IMR-90 (cell line): ENCODE measurements at regions not wholly inside any gene's neighbourhood (a gene's known extent, or its start where the extent isn't known, plus 50 kb on each side); places are given as distances from the start of the nearest gene placed in this dataset.

Experiments used
- ATAC-seq: fragments of 200-7000 bp; cut with Tn5 transposase; 2 replicates; pipeline ENCODE4 v1.9.1; 2020; ENCODE audit warnings: low read depth, mild to moderate bottlenecking, moderate library complexity
- BruUV-seq: library from RNA; stranded (reverse); fragments of 400-500 nt; replicated peaks from 2 replicates; lab custom pipeline; 2021; lab: Mats Ljungman, UMichigan
- CTCF ChIA-PET: fragments of 300-600 bp; formaldehyde crosslinking; extraction: SDS; loops from one replicate; lab custom pipeline; 2021; ENCODE audit warnings: antibody characterized with exemption; lab: Yijun Ruan, JAX
- POLR2A ChIA-PET: fragments of 300-600 bp; sonication (Branson Sonifier 250); formaldehyde crosslinking; loops from one replicate; lab custom pipeline; 2022; ENCODE audit warnings: antibody characterized with exemption; ENCODE audit not compliant: unreplicated experiment; lab: Charles Lee
- DNase-seq: peaks from one replicate; pipeline ENCODE4 v3.0.0; 2013
- H2AFZ ChIP-seq: replicated peaks from 2 replicates; pipeline ENCODE3; 2013; ENCODE audit warnings: low read length, mild to moderate bottlenecking; ENCODE audit not compliant: poor library complexity
- H2AK5ac ChIP-seq: 2 replicates; pipeline ENCODE4 v1.6.1; 2013; ENCODE audit warnings: low read depth, low read length, inconsistent platforms
- H2AK9ac ChIP-seq: replicated peaks from 2 replicates; pipeline ENCODE3; 2013; ENCODE audit warnings: mild to moderate bottlenecking, low read depth, low read length, moderate library complexity; ENCODE audit not compliant: poor library complexity
- H2BK120ac ChIP-seq: 2 replicates; pipeline ENCODE4 v1.6.1; 2013; ENCODE audit warnings: low read depth, low read length, inconsistent platforms
- H2BK15ac ChIP-seq: 3 replicates; pipeline ENCODE4 v1.6.1; 2013; ENCODE audit warnings: low read depth, low read length, inconsistent platforms
- H2BK20ac ChIP-seq: 2 replicates; pipeline ENCODE4 v1.6.1; 2013; ENCODE audit warnings: low read depth, mild to moderate bottlenecking, inconsistent platforms, low read length, moderate library complexity
- H2BK5ac ChIP-seq: 2 replicates; pipeline ENCODE4 v1.6.1; 2013; ENCODE audit warnings: mild to moderate bottlenecking, low read depth, low read length, inconsistent platforms; ENCODE audit not compliant: poor library complexity, severe bottlenecking
- H3K14ac ChIP-seq: replicated peaks from 2 replicates; pipeline ENCODE4 v1.6.1; 2013; ENCODE audit warnings: low read depth, low read length, inconsistent platforms
- H3K18ac ChIP-seq: 2 replicates; pipeline ENCODE4 v1.6.1; 2013; ENCODE audit warnings: low read depth, low read length, control low read depth
- H3K23ac ChIP-seq: 2 replicates; pipeline ENCODE4 v1.6.1; 2013; ENCODE audit warnings: low read depth, low read length, inconsistent platforms
- H3K27ac ChIP-seq: 2 replicates; pipeline ENCODE4 v1.5.1; 2013; ENCODE audit warnings: mild to moderate bottlenecking, control low read depth, low read length; ENCODE audit not compliant: insufficient read depth
- H3K27me3 ChIP-seq: 2 replicates; pipeline ENCODE4 v1.6.1; 2013; ENCODE audit warnings: low read length; ENCODE audit not compliant: control insufficient read depth, insufficient read depth
- H3K36me3 ChIP-seq: 2 replicates; pipeline ENCODE4 v1.6.1; 2013; ENCODE audit warnings: low read length, mixed read lengths; ENCODE audit not compliant: control insufficient read depth, insufficient read depth
- H3K4ac ChIP-seq: 2 replicates; pipeline ENCODE4 v1.6.1; 2013; ENCODE audit warnings: low read depth, low read length, inconsistent platforms
- H3K4me1 ChIP-seq: 2 replicates; pipeline ENCODE4 v1.6.1; 2013; ENCODE audit warnings: low read length, mixed read lengths; ENCODE audit not compliant: control insufficient read depth, insufficient read depth
- H3K4me2 ChIP-seq: 2 replicates; pipeline ENCODE4 v1.6.1; 2013; ENCODE audit warnings: low read depth, mild to moderate bottlenecking, control low read depth, low read length, moderate library complexity
- H3K4me3 ChIP-seq: 2 replicates; pipeline ENCODE4 v1.5.1; 2013; ENCODE audit warnings: low read depth, mild to moderate bottlenecking, control low read depth, low read length, moderate library complexity; ENCODE audit not compliant: insufficient read depth
- H3K56ac ChIP-seq: 2 replicates; pipeline ENCODE4 v1.6.1; 2013; ENCODE audit warnings: low read length, inconsistent platforms; ENCODE audit not compliant: insufficient read depth; ENCODE audit errors: extremely low read depth
- H3K79me1 ChIP-seq, 2 experiments: 2 replicates each; pipeline ENCODE4 v1.6.1; 2013; ENCODE audit warnings: low read length in 2 of 2, inconsistent platforms in 1 of 2, low read depth in 1 of 2
- H3K9ac ChIP-seq: 2 replicates; pipeline ENCODE4 v1.6.1; 2013; ENCODE audit warnings: low read depth, low read length, control low read depth
- H3K9me1 ChIP-seq: 2 replicates; pipeline ENCODE4 v1.6.1; 2013; ENCODE audit warnings: low read length, inconsistent platforms; ENCODE audit not compliant: insufficient read depth
- H3K9me3 ChIP-seq: 2 replicates; pipeline ENCODE4 v1.6.1; 2013; ENCODE audit warnings: low read length; ENCODE audit not compliant: control insufficient read depth, insufficient read depth
- H4K20me1 ChIP-seq: 2 replicates; pipeline ENCODE4 v1.6.1; 2013; ENCODE audit warnings: low read length, inconsistent platforms; ENCODE audit not compliant: insufficient read depth
- H4K5ac ChIP-seq: 2 replicates; pipeline ENCODE4 v1.6.1; 2013; ENCODE audit warnings: mild to moderate bottlenecking, low read depth, low read length, control low read depth
- H4K8ac ChIP-seq, 2 experiments: 2 replicates each; pipeline ENCODE4 v1.6.1; 2013; ENCODE audit warnings: low read depth in 2 of 2, low read length in 2 of 2, control low read depth in 1 of 2, inconsistent platforms in 1 of 2
- H4K91ac ChIP-seq: 2 replicates; pipeline ENCODE4 v1.6.1; 2013; ENCODE audit warnings: low read depth, low read length, inconsistent platforms; ENCODE audit not compliant: insufficient read depth
- CEBPB ChIP-seq: IDR thresholded peaks from 2 replicates; pipeline ENCODE4 v1.6.1; 2012; ENCODE audit warnings: low read depth, low read length, improper control_type of control experiment
- FOS ChIP-seq: fragments of 150-350 bp; IDR thresholded peaks from 2 replicates; pipeline ENCODE4 v1.6.1; 2016; ENCODE audit warnings: low read depth, low read length
- MAFK ChIP-seq: IDR thresholded peaks from 2 replicates; pipeline ENCODE4 v1.6.1; 2012; ENCODE audit warnings: low read depth, low read length, improper control_type of control experiment
- MXI1 ChIP-seq: IDR thresholded peaks from 2 replicates; pipeline ENCODE4 v1.6.1; 2012; ENCODE audit warnings: low read depth, mild to moderate bottlenecking, low read length, moderate library complexity, borderline replicate concordance
- POLR2A ChIP-seq: IDR thresholded peaks from 2 replicates; pipeline ENCODE4 v1.6.1; 2012; ENCODE audit warnings: mild to moderate bottlenecking, low read depth, low read length
- RAD21 ChIP-seq: IDR thresholded peaks from 2 replicates; pipeline ENCODE4 v1.6.1; 2012; ENCODE audit warnings: low read length, improper control_type of control experiment
- RCOR1 ChIP-seq: IDR thresholded peaks from 2 replicates; pipeline ENCODE4 v1.6.1; 2012; ENCODE audit warnings: mild to moderate bottlenecking, low read length, improper control_type of control experiment; ENCODE audit not compliant: insufficient replicate concordance
- RFX5 ChIP-seq: IDR thresholded peaks from 2 replicates; pipeline ENCODE4 v1.8.0; 2012; ENCODE audit warnings: low read depth, mild to moderate bottlenecking, low read length, moderate library complexity
- SMC3 ChIP-seq: fragments of 150-350 bp; IDR thresholded peaks from 2 replicates; pipeline ENCODE4 v1.6.1; 2016; ENCODE audit warnings: low read depth, mild to moderate bottlenecking, antibody characterized with exemption, low read length, moderate library complexity
- WGBS, 2 experiments: methylation state at CpG; one replicate each; pipeline versions ENCODE4 v1.1.5 to v1.1.7; 2013; ENCODE audit warnings: missing lambda C conversion rate in 2 of 2; ENCODE audit not compliant: insufficient read length in 1 of 2; ENCODE audit errors: extremely low coverage in 2 of 2; 5-methylcytosine and 5-hydroxymethylcytosine counted together
- dilution Hi-C: fragments of 300-500 bp; cut with HindIII; formaldehyde crosslinking; loops from one replicate; pipeline ENCODE4 v1.14.3; 2018; ENCODE audit warnings: low sequenced_read_pairs; ENCODE audit not compliant: unreplicated experiment
- in situ Hi-C: fragments of 300-500 bp; cut with MboI; formaldehyde crosslinking; loops from 3 replicates; pipeline ENCODE4 v1.14.3; 2019; ENCODE audit warnings: low sequenced_read_pairs, inconsistent platforms, mixed read lengths
- intact Hi-C: fragments of 100-400 bp; cut with micrococcal nuclease; formaldehyde crosslinking; loops from 2 replicates; pipeline ENCODE4 v1.10.0; 2022
- TF ChIP-seq, protein P1 (sequence below): fragments of 150-350 bp; IDR thresholded peaks from 2 replicates; pipeline ENCODE4 v1.6.1; 2016; ENCODE audit warnings: low read depth, mild to moderate bottlenecking, low read length, moderate library complexity, borderline replicate concordance
- TF ChIP-seq, protein P2 (sequence below): conservative IDR thresholded peaks from 2 replicates; pipeline ENCODE4 v1.5.1; 2012; ENCODE audit warnings: mild to moderate bottlenecking, low read depth, low read length, improper control_type of control experiment

DNA sequence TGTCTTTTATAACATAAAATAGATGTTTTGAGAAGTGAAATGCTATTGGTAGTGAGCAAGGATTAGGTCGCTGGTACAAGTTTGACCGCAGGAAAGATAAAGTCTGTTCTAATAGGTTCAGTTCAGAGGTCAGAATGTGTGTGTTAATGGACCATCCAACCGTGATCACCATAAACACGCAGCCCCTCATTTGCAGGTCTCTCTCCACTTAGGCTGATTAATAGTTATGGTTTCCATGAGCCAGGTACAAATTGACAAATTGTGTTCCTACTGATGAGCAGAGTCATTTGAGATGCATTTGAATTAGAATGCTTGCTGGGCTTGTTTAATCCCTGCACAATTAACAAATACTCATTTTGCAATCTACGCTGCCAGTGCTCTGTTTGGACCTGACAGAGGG is 318.1 kb upstream of the GOT2 start:
- Histone ChIP-seq H4K5ac (no peak overlapping the region), H3K9me1 (no peaks in the 10 kb centered on the region), H3K27ac (no peak overlapping the region), H3K36me3 (no peaks in the 10 kb centered on the region), H3K4me1 (no peaks in the 10 kb centered on the region), H2BK20ac (no peak overlapping the region), H2BK120ac (no peak overlapping the region), H3K18ac (no peak overlapping the region), H3K56ac (no peak overlapping the region), H2BK15ac (no peak overlapping the region), H3K23ac (no peak overlapping the region), H3K27me3 (no peaks in the 10 kb centered on the region), H2BK5ac (no peak overlapping the region), H2AFZ (no peak overlapping the region), H4K91ac (no peak overlapping the region), H3K79me1 (no peaks in the 10 kb centered on the region), H4K20me1 (no peaks in the 10 kb centered on the region), H3K9me3 (peaks cover 2% of the 10 kb centered on the region; the same call in 1 of the 2 replicates), H2AK5ac (no peak overlapping the region), H3K14ac (no peak overlapping the region), H4K8ac (no peak overlapping the region), H3K4ac (no peak overlapping the region), H3K9ac (no peak overlapping the region), H3K4me3 (no peak overlapping the region), H3K4me2 (no peak overlapping the region), H2AK9ac (no peak overlapping the region)
- TF ChIP-seq, protein P1, sequence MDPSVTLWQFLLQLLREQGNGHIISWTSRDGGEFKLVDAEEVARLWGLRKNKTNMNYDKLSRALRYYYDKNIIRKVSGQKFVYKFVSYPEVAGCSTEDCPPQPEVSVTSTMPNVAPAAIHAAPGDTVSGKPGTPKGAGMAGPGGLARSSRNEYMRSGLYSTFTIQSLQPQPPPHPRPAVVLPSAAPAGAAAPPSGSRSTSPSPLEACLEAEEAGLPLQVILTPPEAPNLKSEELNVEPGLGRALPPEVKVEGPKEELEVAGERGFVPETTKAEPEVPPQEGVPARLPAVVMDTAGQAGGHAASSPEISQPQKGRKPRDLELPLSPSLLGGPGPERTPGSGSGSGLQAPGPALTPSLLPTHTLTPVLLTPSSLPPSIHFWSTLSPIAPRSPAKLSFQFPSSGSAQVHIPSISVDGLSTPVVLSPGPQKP, result no peak
- TF ChIP-seq CEBPB (no peak), RFX5 (no peak), SMC3 (no peak), RCOR1 (no peak), MAFK (no peak), FOS (no peak), RAD21 (no peak), POLR2A (no peak), MXI1 (no peak)
- TF ChIP-seq, protein P2, sequence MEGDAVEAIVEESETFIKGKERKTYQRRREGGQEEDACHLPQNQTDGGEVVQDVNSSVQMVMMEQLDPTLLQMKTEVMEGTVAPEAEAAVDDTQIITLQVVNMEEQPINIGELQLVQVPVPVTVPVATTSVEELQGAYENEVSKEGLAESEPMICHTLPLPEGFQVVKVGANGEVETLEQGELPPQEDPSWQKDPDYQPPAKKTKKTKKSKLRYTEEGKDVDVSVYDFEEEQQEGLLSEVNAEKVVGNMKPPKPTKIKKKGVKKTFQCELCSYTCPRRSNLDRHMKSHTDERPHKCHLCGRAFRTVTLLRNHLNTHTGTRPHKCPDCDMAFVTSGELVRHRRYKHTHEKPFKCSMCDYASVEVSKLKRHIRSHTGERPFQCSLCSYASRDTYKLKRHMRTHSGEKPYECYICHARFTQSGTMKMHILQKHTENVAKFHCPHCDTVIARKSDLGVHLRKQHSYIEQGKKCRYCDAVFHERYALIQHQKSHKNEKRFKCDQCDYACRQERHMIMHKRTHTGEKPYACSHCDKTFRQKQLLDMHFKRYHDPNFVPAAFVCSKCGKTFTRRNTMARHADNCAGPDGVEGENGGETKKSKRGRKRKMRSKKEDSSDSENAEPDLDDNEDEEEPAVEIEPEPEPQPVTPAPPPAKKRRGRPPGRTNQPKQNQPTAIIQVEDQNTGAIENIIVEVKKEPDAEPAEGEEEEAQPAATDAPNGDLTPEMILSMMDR, result no peak
- WGBS, 2 experiments, result no CpG with 5 or more reads among the region's 5 CpGs
- in situ Hi-C loops (no loop called here), intact Hi-C loops (no loop called here), dilution Hi-C loops (no loop called here)
- BruUV-seq, result no TSS peak
- ChIA-PET CTCF (no interaction called here), POLR2A (no interaction called here)
- no peak for DNase-seq
- ATAC-seq, result no peak
